DND-41 (cell line): ENCODE measurements at regions not wholly inside any gene's neighbourhood (a gene's known extent, or its start where the extent isn't known, plus 50 kb on each side); places are given as distances from the start of the nearest gene placed in this dataset.

ENCODE experiments used
- ATAC-seq: fragments of 200-7000 bp; cut with Tn5 transposase; 3 replicates; pipeline ENCODE4 v1.9.1; 2021; ENCODE audit warnings: low read depth; ENCODE audit not compliant: insufficient read depth
- DNase-seq: peaks from one replicate; pipeline ENCODE4 v3.0.0-alpha.2; 2020
- H2AFZ ChIP-seq: 2 replicates; pipeline ENCODE4 v1.6.0; 2012; ENCODE audit warnings: low read depth, low read length
- H3K27ac ChIP-seq: 2 replicates; pipeline ENCODE4 v1.5.1; 2012; ENCODE audit warnings: low read length, inconsistent platforms
- H3K27me3 ChIP-seq: fragments of 200-600 bp; sonication (generic); 2 replicates; pipeline ENCODE4 v1.6.0; 2012; ENCODE audit warnings: low read length, mild to moderate bottlenecking, inconsistent platforms; ENCODE audit not compliant: insufficient read depth, poor library complexity
- H3K36me3 ChIP-seq: 2 replicates; pipeline ENCODE4 v1.5.1; 2012; ENCODE audit warnings: low read length, inconsistent platforms; ENCODE audit not compliant: insufficient read depth
- H3K4me1 ChIP-seq: 2 replicates; pipeline ENCODE4 v1.5.1; 2012; ENCODE audit warnings: mild to moderate bottlenecking, low read length; ENCODE audit not compliant: insufficient read depth
- H3K4me2 ChIP-seq: 2 replicates; pipeline ENCODE4 v1.6.0; 2012; ENCODE audit warnings: mild to moderate bottlenecking, moderate library complexity, low read length, inconsistent platforms; ENCODE audit not compliant: insufficient read depth
- H3K4me3 ChIP-seq, 2 experiments: fragments of 200-600 bp in 1 of 2; shearing (Covaris generic) in 1 of 2; 2 replicates each; pipeline ENCODE4 v1.5.1; 2012 to 2016; ENCODE audit warnings: inconsistent platforms in 2 of 2, low read length in 2 of 2, mild to moderate bottlenecking in 2 of 2, low read depth in 1 of 2, moderate library complexity in 1 of 2
- H3K79me2 ChIP-seq: 2 replicates; pipeline ENCODE4 v1.6.0; 2012; ENCODE audit warnings: low read length, inconsistent platforms; ENCODE audit not compliant: insufficient read depth
- H3K9ac ChIP-seq: 2 replicates; pipeline ENCODE4 v1.6.0; 2012; ENCODE audit warnings: low read depth, mild to moderate bottlenecking, inconsistent platforms, low read length, moderate library complexity
- H3K9me3 ChIP-seq: 2 replicates; pipeline ENCODE4 v1.5.1; 2012; ENCODE audit warnings: low read length, moderate library complexity, mild to moderate bottlenecking, inconsistent platforms; ENCODE audit not compliant: insufficient read depth, severe bottlenecking
- H4K20me1 ChIP-seq: 2 replicates; pipeline ENCODE4 v1.6.0; 2012; ENCODE audit warnings: low read length; ENCODE audit not compliant: insufficient read depth
- EZH2 ChIP-seq: IDR thresholded peaks from 3 replicates; pipeline ENCODE4 v1.6.1; 2012; ENCODE audit warnings: borderline replicate concordance, low read depth, mild to moderate bottlenecking, moderate library complexity, low read length, inconsistent platforms; ENCODE audit not compliant: severe bottlenecking
- TF ChIP-seq, protein P1 (sequence below): IDR thresholded peaks from 2 replicates; pipeline ENCODE4 v1.5.1; 2012; ENCODE audit warnings: borderline replicate concordance, low read length, moderate library complexity, mild to moderate bottlenecking; ENCODE audit not compliant: poor library complexity, severe bottlenecking; ENCODE audit errors: extremely low read depth

- no peaks in the 10 kb centered on the region for H3K79me2 ChIP-seq
- H4K20me1 ChIP-seq, result no peaks in the 10 kb centered on the region
- TF ChIP-seq, protein P1, sequence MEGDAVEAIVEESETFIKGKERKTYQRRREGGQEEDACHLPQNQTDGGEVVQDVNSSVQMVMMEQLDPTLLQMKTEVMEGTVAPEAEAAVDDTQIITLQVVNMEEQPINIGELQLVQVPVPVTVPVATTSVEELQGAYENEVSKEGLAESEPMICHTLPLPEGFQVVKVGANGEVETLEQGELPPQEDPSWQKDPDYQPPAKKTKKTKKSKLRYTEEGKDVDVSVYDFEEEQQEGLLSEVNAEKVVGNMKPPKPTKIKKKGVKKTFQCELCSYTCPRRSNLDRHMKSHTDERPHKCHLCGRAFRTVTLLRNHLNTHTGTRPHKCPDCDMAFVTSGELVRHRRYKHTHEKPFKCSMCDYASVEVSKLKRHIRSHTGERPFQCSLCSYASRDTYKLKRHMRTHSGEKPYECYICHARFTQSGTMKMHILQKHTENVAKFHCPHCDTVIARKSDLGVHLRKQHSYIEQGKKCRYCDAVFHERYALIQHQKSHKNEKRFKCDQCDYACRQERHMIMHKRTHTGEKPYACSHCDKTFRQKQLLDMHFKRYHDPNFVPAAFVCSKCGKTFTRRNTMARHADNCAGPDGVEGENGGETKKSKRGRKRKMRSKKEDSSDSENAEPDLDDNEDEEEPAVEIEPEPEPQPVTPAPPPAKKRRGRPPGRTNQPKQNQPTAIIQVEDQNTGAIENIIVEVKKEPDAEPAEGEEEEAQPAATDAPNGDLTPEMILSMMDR, result no peak
- no peak for TF ChIP-seq EZH2
- H3K4me3 ChIP-seq, result no peak overlapping the region
- DNase-seq (no peak), ATAC-seq (no peak)
- H3K4me2 ChIP-seq, result no peak overlapping the region
- no peak overlapping the region for H3K27ac ChIP-seq
- no peak overlapping the region for H3K9ac ChIP-seq
- H3K36me3 ChIP-seq, result no peaks in the 10 kb centered on the region
- H2AFZ ChIP-seq, result no peak overlapping the region
- H3K9me3 ChIP-seq, result peaks cover 3% of the 10 kb centered on the region
- H3K27me3 ChIP-seq, result no peaks in the 10 kb centered on the region
- no peaks in the 10 kb centered on the region; the same call in 1 of the 2 replicates for H3K4me1 ChIP-seq
Measured at GRCh38 chr4:134610956-134611355, 409.4 kb upstream of the PABPC4L start.

DNA sequence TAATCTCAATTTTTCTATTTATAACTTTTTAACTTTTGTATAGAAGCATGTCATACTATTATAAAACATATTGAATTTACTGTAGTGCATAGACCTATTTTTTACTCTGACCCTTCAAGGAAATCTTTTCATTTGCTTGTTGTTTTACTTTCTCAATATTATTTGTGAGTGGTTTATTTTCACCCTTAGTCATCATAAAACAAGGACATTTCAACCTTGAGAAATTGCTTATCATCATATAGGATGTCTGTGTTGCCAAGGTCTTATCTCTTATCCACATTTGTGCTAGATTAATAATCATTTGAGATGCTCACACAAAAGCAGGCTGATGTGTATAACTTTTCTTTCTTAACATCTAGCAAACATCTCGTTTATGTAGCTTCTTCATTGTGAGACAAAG, 408.6 kb upstream of the PABPC4L start:
- DNase-seq, result no peak
- no peaks in the 10 kb centered on the region; the same call in 1 of the 2 replicates for H3K4me1 ChIP-seq

DNA sequence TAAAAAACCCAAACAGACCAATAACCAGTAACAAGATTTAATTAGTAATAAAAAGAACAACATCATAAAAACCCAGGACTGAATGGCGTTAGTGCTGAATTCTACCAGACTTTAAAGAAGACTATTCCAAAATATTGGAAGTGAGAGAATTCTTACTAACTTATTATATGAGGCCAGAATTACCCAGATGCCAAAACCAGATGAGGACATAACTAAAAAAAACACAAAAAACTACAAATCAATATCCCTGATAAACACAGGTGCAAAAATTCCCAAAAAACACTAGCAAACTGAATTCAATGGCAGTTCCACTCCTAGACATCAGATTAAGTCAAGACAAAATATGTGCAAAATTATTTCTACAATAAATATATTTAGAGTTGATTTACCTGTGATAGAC, 400.1 kb upstream of the PABPC4L start:
- TF ChIP-seq, protein P1, result no peak
- TF ChIP-seq EZH2, result no peak
- no peak for ATAC-seq
- no peak overlapping the region for H3K27ac ChIP-seq

More for the DNA sequence above, 408.6 kb upstream of the PABPC4L start:
- Histone ChIP-seq H3K4me2 (no peak overlapping the region), H3K9me3 (peaks cover 3% of the 10 kb centered on the region), H3K79me2 (no peaks in the 10 kb centered on the region), H3K27me3 (no peaks in the 10 kb centered on the region), H3K36me3 (no peaks in the 10 kb centered on the region), H3K4me3 (no peak overlapping the region), H3K27ac (no peak overlapping the region), H2AFZ (no peak overlapping the region), H3K9ac (no peak overlapping the region), H4K20me1 (no peaks in the 10 kb centered on the region)
- ATAC-seq, result no peak
- no peak for TF ChIP-seq EZH2
- TF ChIP-seq, protein P1, result no peak

GRCh38 chr4:134591326-134591725, 389.7 kb upstream of the PABPC4L start:
- H3K79me2 ChIP-seq, result no peaks in the 10 kb centered on the region
- DNase-seq (no peak), ATAC-seq (no peak)
- no peaks in the 10 kb centered on the region for H3K9me3 ChIP-seq
- no peaks in the 10 kb centered on the region for H3K36me3 ChIP-seq
- no peak overlapping the region for H3K4me3 ChIP-seq
- H3K9ac ChIP-seq, result no peak overlapping the region
- H3K4me1 ChIP-seq, result no peaks in the 10 kb centered on the region
- no peak overlapping the region for H2AFZ ChIP-seq
- TF ChIP-seq EZH2, result no peak
- TF ChIP-seq, protein P1, result no peak
- no peak overlapping the region for H3K27ac ChIP-seq
- H3K27me3 ChIP-seq, result no peaks in the 10 kb centered on the region
- H3K4me2 ChIP-seq, result no peak overlapping the region
- no peaks in the 10 kb centered on the region for H4K20me1 ChIP-seq

More for the DNA sequence above, 400.1 kb upstream of the PABPC4L start:
- Histone ChIP-seq H3K36me3 (no peaks in the 10 kb centered on the region), H3K9me3 (no peaks in the 10 kb centered on the region), H4K20me1 (no peaks in the 10 kb centered on the region), H3K4me2 (no peak overlapping the region), H3K27me3 (no peaks in the 10 kb centered on the region), H3K9ac (no peak overlapping the region), H3K4me1 (no peaks in the 10 kb centered on the region), H3K4me3 (no peak overlapping the region), H3K79me2 (no peaks in the 10 kb centered on the region), H2AFZ (no peak overlapping the region)
- DNase-seq, result no peak
